Esophagus mucosa (tissue), 1 donor: ENCODE measurements at regions not wholly inside any gene's neighbourhood (a gene's known extent, or its start where the extent isn't known, plus 50 kb on each side); places are given as distances from the start of the nearest gene placed in this dataset.

ENCODE experiments used
- ATAC-seq: fragments of 200-7000 bp; cut with Tn5 transposase; one replicate; pipeline ENCODE4 v1.9.1; 2020
- donor health status: DM: yes; HTN: yes; CAD: no.

GRCh38 chr9:13896922-13897835, 416.8 kb downstream of the NFIB start:
- ATAC-seq = no peak

DNA sequence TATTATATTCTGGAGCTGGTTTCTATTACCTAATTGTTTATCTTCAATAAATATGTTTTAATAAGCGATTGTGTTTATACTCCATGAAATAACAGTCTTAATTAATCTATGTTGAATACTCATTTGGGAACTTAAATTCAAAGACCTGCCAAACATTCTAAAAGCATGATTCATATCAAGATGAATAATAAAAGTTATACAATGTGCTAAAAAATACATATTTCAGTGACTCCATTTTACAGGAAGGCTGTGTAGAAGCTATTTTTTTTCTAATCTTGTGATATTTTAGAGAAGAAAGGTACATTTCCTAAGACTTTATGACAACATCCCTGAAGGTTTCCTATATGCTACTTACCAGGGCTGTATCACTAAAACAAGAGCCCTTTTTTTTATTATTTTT, 417.9 kb downstream of the NFIB start:
- no peak for ATAC-seq

- ATAC-seq = no peak
These were observed 428.7 kb downstream of the NFIB start for GRCh38 chr9:13885258-13885657.

- ATAC-seq = no peak
These were observed 434.0 kb downstream of the NFIB start for GRCh38 chr9:13879981-13880380.

GRCh38 chr9:13879011-13879410, 434.9 kb downstream of the NFIB start:
- no peak for ATAC-seq

DNA sequence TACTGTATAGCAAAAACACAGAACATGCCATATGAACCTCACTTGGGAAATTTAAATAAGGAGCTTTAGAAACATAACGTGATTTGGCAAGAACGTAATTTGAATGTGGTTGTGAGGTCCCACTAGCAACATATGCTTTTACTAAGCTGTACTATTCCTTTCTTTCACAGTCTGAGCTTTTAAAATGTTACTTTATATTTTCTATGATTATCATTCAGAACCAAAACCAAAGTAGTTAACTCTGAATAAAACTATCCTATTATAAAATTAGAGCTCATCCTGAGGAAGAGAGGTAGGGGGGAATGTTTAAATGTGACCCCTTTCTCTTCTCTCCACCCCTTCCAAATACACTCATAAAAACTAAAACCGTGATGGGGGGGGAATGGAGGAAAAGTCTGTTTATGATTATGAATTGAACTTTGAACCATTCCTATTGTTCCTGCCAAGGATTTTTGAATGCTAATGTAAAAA, 435.7 kb downstream of the NFIB start:
- ATAC-seq = no peak

- no peak for ATAC-seq
These were observed 437.2 kb downstream of the NFIB start for GRCh38 chr9:13876741-13877140.

GRCh38 chr9:13873203-13873602, 440.7 kb downstream of the NFIB start:
- ATAC-seq = no peak

GRCh38 chr9:13868336-13868735, 445.6 kb downstream of the NFIB start:
- ATAC-seq = no peak

GRCh38 chr9:13865869-13866268, 448.1 kb downstream of the NFIB start:
- no peak for ATAC-seq

DNA sequence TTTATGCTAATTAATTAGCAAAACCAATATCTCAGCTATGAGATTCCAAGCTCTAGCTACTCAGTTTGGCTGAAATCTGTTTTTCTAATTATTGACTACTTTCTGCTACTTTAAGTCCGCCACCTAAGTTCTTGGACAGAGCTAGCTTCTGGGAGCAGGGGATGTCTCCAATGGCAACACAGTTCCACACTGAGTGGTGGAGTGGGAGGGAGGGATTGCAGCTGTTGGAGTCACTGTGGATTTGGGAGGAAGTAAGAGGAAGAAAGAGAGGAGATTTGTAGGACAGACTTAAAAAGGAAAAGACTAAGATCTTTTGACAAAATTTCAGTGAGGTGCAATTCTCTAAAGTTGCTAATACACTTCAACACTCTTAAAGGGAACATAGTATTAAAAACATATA, 450.8 kb downstream of the NFIB start:
- no peak for ATAC-seq

- no peak for ATAC-seq
These were observed 451.3 kb downstream of the NFIB start for GRCh38 chr9:13862654-13863053.

GRCh38 chr9:13860946-13861640, 452.8 kb downstream of the NFIB start:
- ATAC-seq = no peak

DNA sequence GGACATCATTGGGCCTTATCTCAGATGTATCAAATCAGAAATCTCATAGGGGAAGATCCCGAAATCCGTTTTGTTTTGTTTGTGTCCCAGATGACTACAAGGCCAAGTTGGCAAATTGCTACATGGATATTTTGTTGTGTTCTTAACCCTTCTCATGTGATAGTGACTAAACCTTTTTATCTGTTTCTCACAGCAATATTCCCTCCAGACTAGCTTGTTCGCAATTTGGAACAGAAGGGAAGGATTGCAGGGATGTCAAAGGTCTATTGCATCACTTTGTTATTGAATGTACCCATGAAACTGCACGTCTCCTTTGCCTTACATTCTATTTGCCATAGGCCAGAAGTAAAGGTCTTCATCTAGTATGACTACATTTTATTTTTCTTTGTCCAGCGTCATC, 453.9 kb downstream of the NFIB start:
- ATAC-seq = no peak

DNA sequence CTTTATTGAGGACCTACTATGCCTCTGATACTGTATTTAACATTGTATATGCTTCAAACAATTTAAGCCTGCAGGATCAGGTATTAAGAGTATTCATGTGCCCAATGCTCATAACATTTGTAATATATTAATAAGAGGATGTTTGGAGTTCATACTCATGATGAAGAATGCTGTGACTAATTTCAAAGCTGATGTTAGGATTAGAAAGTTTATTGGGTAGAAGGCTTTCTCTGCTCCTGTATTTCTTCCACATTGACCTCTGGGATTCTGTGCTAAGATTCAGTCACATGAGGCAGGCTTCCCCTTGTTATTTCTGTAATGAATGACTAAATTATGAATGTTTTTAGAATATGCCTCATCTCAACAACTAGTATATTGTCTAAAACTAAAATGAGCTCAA, 456.4 kb downstream of the NFIB start:
- ATAC-seq = no peak

- ATAC-seq = no peak
These were observed 466.7 kb downstream of the NFIB start for GRCh38 chr9:13847270-13847669.

DNA sequence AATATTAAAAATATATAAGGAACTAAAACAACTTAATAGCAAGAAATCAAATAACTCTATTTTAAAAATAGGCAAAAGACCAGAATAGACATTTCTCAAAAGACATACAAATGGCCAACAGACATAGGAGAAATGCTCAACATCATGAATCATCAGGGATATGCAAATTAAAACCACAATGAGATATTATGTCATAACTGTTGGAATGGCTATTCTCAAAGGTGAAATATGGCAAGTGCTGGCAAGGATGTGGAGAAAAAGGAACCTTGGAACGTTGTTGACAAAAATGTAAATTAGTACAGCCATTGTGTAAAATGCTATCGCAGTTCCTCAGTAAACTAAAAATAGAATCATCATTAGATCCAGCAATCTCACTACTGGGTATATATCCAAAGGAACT, 468.5 kb downstream of the NFIB start:
- no peak for ATAC-seq

DNA sequence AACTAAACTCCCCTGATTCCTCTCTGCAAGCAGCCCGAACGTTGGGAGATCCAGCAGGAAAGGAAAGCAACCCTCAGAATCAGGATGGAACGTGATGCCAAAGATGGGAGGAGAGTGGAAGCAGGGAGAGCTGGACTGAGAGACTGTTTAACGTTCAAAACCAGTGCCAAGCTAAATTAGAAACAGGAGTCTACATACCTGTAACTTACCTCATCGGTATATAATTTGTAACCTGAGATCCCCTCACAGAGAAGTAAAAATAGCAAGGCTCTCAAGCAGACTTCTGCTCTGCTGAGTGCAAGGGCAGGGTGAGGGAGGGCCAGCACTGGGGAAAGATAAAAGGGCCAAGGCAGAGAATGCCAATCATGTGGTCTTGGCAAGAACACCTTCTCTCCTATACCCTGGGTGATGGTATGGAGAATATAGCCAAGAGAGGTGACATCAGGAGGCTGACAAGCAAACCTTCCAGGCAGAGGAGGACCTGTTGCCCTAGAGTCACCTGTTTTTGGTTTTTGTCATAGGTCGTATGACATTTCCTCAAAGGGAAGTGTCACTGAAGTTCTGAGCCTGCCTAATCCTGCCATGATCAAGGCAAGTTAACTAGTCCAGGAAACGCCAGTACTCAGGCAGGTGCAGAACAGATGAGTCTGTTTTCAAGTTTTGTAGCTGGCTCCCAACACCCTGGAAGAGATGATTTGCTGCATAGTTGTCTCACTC, 472.0 kb downstream of the NFIB start:
- ATAC-seq = peak; percentile 73

GRCh38 chr9:13832446-13832845, 481.5 kb downstream of the NFIB start:
- no peak for ATAC-seq

DNA sequence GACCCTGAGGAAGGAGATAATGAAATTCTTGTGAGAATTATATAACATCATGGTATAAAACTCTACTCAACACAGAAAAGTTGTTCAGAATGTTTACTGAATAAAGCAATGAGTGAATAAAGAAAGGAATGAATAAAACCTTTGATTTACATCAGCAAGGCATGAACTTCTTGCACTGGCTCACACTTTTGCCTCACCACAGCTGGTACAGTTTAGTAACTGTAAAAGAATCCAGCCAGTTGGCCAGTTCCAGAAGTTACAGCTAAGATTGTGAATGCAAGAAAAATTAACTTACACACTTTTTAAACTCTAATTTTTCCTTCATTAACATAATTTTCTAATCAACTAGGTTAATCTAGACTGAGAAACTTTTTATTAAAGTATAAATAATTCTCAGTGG, 490.9 kb downstream of the NFIB start:
- ATAC-seq = no peak

DNA sequence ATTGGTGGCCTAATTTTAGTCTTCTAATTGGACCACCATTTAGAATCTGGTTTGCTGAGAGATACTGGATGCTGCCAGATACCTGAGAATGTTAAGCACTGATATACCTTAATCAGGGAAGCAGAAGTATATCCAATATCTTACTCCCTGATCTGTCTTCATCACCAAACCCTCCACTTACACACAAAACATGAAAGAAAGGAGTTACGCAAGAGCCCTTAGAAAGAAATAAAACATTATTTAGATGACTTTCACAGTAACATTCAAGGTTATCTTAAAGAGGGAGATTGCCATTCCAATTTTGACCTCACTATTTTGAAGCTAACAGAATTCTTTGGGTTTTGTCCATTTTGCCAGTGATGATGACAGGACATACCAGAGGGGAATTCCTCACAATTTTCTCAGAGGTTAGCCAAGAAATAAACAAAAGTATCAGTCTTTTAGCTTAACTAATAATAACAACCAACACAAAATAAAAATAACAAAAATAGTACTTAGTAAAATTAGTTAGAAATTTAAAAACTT, 496.1 kb downstream of the NFIB start:
- no peak for ATAC-seq

DNA sequence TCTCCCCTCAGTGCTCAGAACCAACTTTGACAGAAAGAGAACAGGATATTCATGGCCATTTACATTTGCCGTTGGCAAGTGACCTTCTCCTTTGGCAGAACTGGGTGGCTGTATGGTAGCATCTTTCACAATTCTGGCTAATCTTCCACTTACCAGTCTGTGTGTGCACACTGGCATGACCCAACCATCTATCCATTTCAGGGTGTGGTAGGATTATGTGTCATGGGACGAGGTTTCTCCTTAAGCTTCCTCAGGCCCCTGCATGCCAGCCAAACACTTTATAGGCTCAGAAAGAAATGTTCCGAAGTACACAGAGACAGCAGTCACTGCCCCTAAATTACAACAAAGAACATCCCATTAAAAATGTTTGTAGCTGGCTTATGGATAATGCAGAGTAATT, 497.1 kb downstream of the NFIB start:
- ATAC-seq = peak; percentile 98
